ENCODE measurements at regions not wholly inside any gene's neighbourhood (a gene's known extent, or its start where the extent isn't known, plus 50 kb on each side); places are given as distances from the start of the nearest gene placed in this dataset.

DNA sequence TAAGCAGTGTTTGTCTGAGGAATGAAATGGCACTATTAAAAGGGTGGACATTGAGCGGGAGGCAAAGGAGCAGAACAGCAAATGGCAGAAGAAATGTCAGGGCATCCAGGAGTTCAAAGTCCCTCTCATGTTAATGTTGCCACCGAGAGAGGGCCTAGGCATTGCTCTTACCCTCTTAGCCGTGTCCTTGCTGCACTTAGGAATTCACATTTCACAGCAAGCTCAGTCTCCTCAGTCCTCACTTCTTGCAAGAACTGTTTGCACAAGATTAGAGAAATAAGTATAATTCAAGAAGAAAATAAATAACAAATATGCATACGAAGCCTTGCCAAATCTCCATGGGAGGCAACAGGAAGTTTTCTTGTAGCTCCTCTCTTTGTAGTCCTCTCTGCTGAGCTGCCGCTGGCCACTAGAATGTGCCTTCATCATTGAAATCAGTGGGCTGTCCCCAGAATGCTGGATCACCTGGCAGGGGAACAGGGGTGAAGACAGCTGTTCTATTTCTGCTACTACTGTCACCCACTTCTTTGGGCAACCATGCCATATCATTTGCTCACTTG lies 205.8 kb downstream of the ZNF326 start:
- Histone ChIP-seq H3K27ac (no peak overlapping the region), H3K4me1 (no peaks in the 10 kb centered on the region), H3K9me3 (no peaks in the 10 kb centered on the region), H3K4me2 (no peak overlapping the region), H3K4me3 (no peak overlapping the region)
- CTCF ChIA-PET: no interaction called here
- POLR2A ChIA-PET: no interaction called here
- no peak for DNase-seq (ENCODE audit: low read depth in 1 of 2, low spot score in 1 of 2)
- TF ChIP-seq MYC (IDR thresholded peaks at IDR 0.05; ENCODE audit: borderline replicate concordance, low read length) (no peak), TFCP2L1 (CRISPR knock-in tag; IDR thresholded peaks at IDR 0.05) (no peak), POLR2AphosphoS2 (conservative IDR thresholded peaks at IDR 0.05; ENCODE audit: low read length) (no peak), ESRRA (IDR thresholded peaks at IDR 0.05; ENCODE audit: borderline replicate concordance, low read length) (no peak), NPAS2 (CRISPR knock-in tag; IDR thresholded peaks at IDR 0.05; ENCODE audit: borderline replicate concordance) (no peak), CBX2 (IDR thresholded peaks at IDR 0.05; ENCODE audit: borderline replicate concordance, low read depth) (no peak), RAD21 (conservative IDR thresholded peaks at IDR 0.05 in 1 of 2, IDR thresholded peaks at IDR 0.05 in 1 of 2) (no peak), RFX5 (IDR thresholded peaks at IDR 0.05) (no peak), RNF2 (IDR thresholded peaks at IDR 0.05; ENCODE audit: borderline replicate concordance, low read depth) (no peak), HEYL (CRISPR knock-in tag; IDR thresholded peaks at IDR 0.05) (no peak), CBX8 (IDR thresholded peaks at IDR 0.05) (no peak), KDM1A (IDR thresholded peaks at IDR 0.05; ENCODE audit: low read depth) (no peak)
- TF ChIP-seq, protein P1, sequence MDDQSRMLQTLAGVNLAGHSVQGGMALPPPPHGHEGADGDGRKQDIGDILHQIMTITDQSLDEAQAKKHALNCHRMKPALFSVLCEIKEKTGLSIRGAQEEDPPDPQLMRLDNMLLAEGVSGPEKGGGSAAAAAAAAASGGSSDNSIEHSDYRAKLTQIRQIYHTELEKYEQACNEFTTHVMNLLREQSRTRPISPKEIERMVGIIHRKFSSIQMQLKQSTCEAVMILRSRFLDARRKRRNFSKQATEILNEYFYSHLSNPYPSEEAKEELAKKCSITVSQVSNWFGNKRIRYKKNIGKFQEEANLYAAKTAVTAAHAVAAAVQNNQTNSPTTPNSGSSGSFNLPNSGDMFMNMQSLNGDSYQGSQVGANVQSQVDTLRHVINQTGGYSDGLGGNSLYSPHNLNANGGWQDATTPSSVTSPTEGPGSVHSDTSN (IDR thresholded peaks at IDR 0.05): no peak
- TF ChIP-seq, protein P2, sequence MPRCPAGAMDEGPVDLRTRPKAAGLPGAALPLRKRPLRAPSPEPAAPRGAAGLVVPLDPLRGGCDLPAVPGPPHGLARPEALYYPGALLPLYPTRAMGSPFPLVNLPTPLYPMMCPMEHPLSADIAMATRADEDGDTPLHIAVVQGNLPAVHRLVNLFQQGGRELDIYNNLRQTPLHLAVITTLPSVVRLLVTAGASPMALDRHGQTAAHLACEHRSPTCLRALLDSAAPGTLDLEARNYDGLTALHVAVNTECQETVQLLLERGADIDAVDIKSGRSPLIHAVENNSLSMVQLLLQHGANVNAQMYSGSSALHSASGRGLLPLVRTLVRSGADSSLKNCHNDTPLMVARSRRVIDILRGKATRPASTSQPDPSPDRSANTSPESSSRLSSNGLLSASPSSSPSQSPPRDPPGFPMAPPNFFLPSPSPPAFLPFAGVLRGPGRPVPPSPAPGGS (IDR thresholded peaks at IDR 0.05): no peak
- TF ChIP-seq, protein P3, sequence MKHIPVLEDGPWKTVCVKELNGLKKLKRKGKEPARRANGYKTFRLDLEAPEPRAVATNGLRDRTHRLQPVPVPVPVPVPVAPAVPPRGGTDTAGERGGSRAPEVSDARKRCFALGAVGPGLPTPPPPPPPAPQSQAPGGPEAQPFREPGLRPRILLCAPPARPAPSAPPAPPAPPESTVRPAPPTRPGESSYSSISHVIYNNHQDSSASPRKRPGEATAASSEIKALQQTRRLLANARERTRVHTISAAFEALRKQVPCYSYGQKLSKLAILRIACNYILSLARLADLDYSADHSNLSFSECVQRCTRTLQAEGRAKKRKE (CRISPR knock-in tag; IDR thresholded peaks at IDR 0.05; ENCODE audit: low read depth): no peak
- FAIRE-seq: no peak
- ATAC-seq: no peak
- 52% methylated on average over 5 of the region's 5 CpGs for WGBS (ENCODE audit: missing lambda C conversion rate)

DNA sequence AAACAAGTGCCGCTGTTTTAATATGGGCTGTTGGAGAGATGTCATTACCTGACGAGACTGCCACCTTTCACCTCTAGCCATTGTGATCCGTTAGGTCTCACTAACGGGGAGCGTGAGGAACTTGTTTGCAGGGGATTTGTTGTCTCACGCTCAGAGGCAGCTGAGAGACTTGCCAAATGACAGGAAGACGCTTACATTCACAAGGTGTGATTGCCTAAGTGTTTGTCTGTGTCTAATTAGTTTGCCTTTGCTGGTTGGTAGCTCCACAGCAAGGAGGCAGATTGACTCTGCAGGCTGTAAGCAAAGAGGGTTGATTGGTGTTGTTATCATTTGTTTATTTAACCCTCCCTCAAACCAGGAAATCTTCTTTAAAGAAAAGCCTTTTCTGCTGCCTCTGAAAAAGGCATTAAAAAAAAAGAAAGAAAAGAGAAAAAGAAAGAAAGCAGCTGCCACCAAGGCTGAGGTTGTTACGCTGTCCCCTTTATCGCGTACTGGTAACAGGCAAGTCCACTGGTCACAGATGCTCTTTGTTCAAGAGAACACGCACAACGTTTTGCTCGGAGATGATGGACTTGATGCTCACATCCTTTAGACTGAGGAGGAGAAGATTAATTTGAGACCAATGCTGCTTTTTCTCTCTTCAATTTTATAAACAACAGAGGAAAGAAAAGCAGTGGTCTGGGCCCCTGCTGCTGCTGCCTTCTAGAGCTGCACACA lies 203.9 kb downstream of the ZNF326 start:
- 43% methylated on average over 13 of the region's 13 CpGs for WGBS (ENCODE audit: missing lambda C conversion rate)
- DNase-seq (ENCODE audit: low read depth in 1 of 2, low spot score in 1 of 2) (no peak), ATAC-seq (no peak), FAIRE-seq (no peak)
- POLR2A ChIA-PET: no interaction called here
- Histone ChIP-seq H3K27ac (no peak overlapping the region), H3K9me3 (no peaks in the 10 kb centered on the region), H3K4me3 (no peak overlapping the region), H3K4me2 (no peak overlapping the region), H3K4me1 (no peaks in the 10 kb centered on the region)
- CTCF ChIA-PET: no interaction called here
- no peak for TF ChIP-seq SMC3 (IDR thresholded peaks at IDR 0.05)
- TF ChIP-seq EP300 (IDR thresholded peaks at IDR 0.05): no peak
- TF ChIP-seq, protein P4, sequence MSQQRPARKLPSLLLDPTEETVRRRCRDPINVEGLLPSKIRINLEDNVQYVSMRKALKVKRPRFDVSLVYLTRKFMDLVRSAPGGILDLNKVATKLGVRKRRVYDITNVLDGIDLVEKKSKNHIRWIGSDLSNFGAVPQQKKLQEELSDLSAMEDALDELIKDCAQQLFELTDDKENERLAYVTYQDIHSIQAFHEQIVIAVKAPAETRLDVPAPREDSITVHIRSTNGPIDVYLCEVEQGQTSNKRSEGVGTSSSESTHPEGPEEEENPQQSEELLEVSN (IDR thresholded peaks at IDR 0.05; ENCODE audit: borderline replicate concordance, low read depth): no peak
- TF ChIP-seq NR3C1 (IDR thresholded peaks at IDR 0.05): no peak
- TF ChIP-seq CBX2 (IDR thresholded peaks at IDR 0.05; ENCODE audit: borderline replicate concordance, low read depth): no peak
- no peak for TF ChIP-seq ZNF302 (CRISPR knock-in tag; IDR thresholded peaks at IDR 0.05)
- TF ChIP-seq SREBF2 (IDR thresholded peaks at IDR 0.05): no peak
- no peak for TF ChIP-seq MAFK (IDR thresholded peaks at IDR 0.05; ENCODE audit: partially characterized antibody)
- no peak for TF ChIP-seq FOXS1 (CRISPR knock-in tag; IDR thresholded peaks at IDR 0.05)
- TF ChIP-seq, protein P5, sequence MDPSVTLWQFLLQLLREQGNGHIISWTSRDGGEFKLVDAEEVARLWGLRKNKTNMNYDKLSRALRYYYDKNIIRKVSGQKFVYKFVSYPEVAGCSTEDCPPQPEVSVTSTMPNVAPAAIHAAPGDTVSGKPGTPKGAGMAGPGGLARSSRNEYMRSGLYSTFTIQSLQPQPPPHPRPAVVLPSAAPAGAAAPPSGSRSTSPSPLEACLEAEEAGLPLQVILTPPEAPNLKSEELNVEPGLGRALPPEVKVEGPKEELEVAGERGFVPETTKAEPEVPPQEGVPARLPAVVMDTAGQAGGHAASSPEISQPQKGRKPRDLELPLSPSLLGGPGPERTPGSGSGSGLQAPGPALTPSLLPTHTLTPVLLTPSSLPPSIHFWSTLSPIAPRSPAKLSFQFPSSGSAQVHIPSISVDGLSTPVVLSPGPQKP (IDR thresholded peaks at IDR 0.05; ENCODE audit: low read depth, low read length): no peak
- TF ChIP-seq ESRRA (IDR thresholded peaks at IDR 0.05; ENCODE audit: borderline replicate concordance, low read length): no peak
- TF ChIP-seq, protein P6, sequence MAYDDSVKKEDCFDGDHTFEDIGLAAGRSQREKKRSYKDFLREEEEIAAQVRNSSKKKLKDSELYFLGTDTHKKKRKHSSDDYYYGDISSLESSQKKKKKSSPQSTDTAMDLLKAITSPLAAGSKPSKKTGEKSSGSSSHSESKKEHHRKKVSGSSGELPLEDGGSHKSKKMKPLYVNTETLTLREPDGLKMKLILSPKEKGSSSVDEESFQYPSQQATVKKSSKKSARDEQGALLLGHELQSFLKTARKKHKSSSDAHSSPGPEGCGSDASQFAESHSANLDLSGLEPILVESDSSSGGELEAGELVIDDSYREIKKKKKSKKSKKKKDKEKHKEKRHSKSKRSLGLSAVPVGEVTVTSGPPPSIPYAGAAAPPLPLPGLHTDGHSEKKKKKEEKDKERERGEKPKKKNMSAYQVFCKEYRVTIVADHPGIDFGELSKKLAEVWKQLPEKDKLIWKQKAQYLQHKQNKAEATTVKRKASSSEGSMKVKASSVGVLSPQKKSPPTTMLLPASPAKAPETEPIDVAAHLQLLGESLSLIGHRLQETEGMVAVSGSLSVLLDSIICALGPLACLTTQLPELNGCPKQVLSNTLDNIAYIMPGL (CRISPR knock-in tag; IDR thresholded peaks at IDR 0.05; ENCODE audit: borderline replicate concordance): no peak
- no peak for TF ChIP-seq JUN (IDR thresholded peaks at IDR 0.05)
- no peak for TF ChIP-seq RCOR1 (IDR thresholded peaks at IDR 0.05; ENCODE audit: low read depth, low read length)
- TF ChIP-seq JUNB (IDR thresholded peaks at IDR 0.05): no peak
- TF ChIP-seq, protein P7, sequence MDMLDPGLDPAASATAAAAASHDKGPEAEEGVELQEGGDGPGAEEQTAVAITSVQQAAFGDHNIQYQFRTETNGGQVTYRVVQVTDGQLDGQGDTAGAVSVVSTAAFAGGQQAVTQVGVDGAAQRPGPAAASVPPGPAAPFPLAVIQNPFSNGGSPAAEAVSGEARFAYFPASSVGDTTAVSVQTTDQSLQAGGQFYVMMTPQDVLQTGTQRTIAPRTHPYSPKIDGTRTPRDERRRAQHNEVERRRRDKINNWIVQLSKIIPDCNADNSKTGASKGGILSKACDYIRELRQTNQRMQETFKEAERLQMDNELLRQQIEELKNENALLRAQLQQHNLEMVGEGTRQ (IDR thresholded peaks at IDR 0.05): no peak
- TF ChIP-seq, protein P8, sequence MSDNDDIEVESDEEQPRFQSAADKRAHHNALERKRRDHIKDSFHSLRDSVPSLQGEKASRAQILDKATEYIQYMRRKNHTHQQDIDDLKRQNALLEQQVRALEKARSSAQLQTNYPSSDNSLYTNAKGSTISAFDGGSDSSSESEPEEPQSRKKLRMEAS (IDR thresholded peaks at IDR 0.05): no peak
